ENCODE measurements at regions not wholly inside any gene's neighbourhood (a gene's known extent, or its start where the extent isn't known, plus 50 kb on each side); places are given as distances from the start of the nearest gene placed in this dataset.

DNA sequence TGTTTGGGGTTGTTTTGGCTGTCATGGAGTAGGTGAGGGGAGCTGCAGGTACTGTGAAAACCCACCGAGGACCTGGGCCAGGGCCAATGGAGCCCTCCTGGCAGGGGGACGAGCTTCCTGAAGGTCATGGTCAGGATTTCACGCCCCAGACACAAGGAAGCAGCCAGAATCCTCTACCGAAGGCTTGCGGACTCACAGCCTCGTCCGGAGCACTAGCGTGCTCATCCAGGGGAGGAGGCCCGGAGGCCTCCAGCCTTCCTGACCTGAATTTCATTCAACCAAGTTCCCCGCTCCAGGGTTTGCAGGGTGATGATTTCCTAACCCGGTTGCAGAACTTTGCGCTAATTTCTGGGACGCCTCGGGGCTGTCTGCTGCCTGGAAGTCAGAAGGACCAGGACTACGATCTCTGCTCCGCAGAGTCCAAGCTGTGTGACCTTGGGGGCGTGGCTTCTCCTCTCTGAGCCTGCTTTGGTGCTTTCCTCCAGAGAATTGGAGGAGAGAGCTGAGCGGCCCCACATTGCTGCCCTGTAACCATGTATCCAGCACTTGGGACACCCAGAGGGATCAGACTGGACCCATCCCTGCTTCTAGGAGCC is 56.2 kb upstream of the ADRA2C start:
- Histone ChIP-seq H3K4me3 (ENCODE audit: low read length) (no peak overlapping the region), H3K36me3 (ENCODE audit: insufficient read depth, low read length) (no peaks in the 10 kb centered on the region), H3K4me1 (ENCODE audit: insufficient read depth, low read length) (no peaks in the 10 kb centered on the region), H3K27me3 (ENCODE audit: control insufficient read depth in 1 of 2, insufficient read depth in 2 of 2, low read length in 2 of 2) (peaks cover 0 to 3% of the 10 kb centered on the region in 2 experiments), H3K9me3 (ENCODE audit: control insufficient read depth in 1 of 2, insufficient read depth in 1 of 2, low read length in 2 of 2) (peaks cover 0 to 18% of the 10 kb centered on the region in 2 experiments), H3K27ac (ENCODE audit: low read depth in 1 of 2, low read length in 2 of 2) (no peak overlapping the region)
- Mint-ChIP-seq H3K4me3 (no peak overlapping the region), H3K27me3 (peaks cover 15% of the 10 kb centered on the region), H3K9me3 (no peaks in the 10 kb centered on the region), H3K36me3 (ENCODE audit: low read depth) (no peaks in the 10 kb centered on the region), H3K4me1 (ENCODE audit: low read depth) (no peaks in the 10 kb centered on the region), H3K27ac (no peak overlapping the region)
- ChIA-PET POLR2A (no interaction called here), CTCF (no interaction called here)
- no peak for TF ChIP-seq CTCF (IDR thresholded peaks at IDR 0.05)
- no peak for ATAC-seq (ENCODE audit: poor library complexity)
- intact Hi-C loops (cut with DNase I, micrococcal nuclease), result no loop called here
- DNase-seq, result no peak

DNA sequence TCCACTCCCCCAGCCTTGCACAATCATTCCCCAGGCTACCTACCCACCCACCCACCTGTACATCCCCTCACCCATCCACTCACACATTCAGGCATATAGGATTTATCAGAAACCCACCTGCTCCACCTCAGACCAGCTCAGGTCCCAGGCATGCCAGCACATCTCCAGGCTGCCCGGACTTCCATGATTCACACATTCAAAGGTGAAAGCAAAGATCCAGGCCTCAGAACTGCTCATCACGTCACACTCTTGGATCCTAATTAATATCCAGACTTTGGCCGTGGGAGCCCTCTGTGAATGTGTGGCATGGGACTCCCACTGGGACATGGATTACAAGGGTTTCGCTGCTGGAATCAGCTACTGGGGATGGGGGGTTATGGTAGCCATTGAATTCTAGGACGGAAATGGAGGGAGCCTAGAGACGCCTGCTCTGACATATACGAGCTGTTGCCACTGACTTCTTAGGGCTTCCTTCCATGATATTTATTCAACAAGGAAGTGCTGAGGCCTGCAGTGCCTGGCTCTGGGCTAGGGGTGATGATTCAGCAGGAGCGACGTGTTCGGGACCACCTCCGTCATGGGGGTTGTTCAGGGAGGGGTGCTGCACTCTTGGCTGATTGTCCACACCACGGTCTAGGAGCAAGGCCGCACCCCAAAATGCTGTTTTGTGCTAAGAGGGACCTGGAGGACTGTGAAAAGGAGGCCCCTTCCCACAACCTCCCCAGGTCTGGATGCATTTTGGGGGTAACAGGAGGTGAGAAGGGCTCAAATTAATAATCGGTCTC is 56.9 kb upstream of the ADRA2C start:
- no peak overlapping the region for H3K27ac ChIP-seq (ENCODE audit: low read depth in 1 of 2, low read length in 2 of 2)
- DNase-seq, result no peak
- Mint-ChIP-seq H3K27me3 (peaks cover 15% of the 10 kb centered on the region), H3K9me3 (no peaks in the 10 kb centered on the region), H3K27ac (no peak overlapping the region), H3K4me3 (no peak overlapping the region), H3K36me3 (ENCODE audit: low read depth) (no peaks in the 10 kb centered on the region), H3K4me1 (ENCODE audit: low read depth) (no peaks in the 10 kb centered on the region)
- POLR2A ChIA-PET, result no interaction called here
- no peaks in the 10 kb centered on the region for H3K36me3 ChIP-seq (ENCODE audit: insufficient read depth, low read length)
- no peak overlapping the region for H3K4me3 ChIP-seq (ENCODE audit: low read length)
- ATAC-seq (ENCODE audit: poor library complexity), result no peak
- intact Hi-C loops (cut with DNase I, micrococcal nuclease), result no loop called here
- no peaks in the 10 kb centered on the region for H3K4me1 ChIP-seq (ENCODE audit: insufficient read depth, low read length)
- peaks cover 3% of the 10 kb centered on the region in 2 experiments for H3K27me3 ChIP-seq (ENCODE audit: control insufficient read depth in 1 of 2, insufficient read depth in 2 of 2, low read length in 2 of 2)
- H3K9me3 ChIP-seq (ENCODE audit: control insufficient read depth in 1 of 2, insufficient read depth in 1 of 2, low read length in 2 of 2), result peaks cover 0 to 18% of the 10 kb centered on the region in 2 experiments
- TF ChIP-seq CTCF (IDR thresholded peaks at IDR 0.05), result no peak
- CTCF ChIA-PET, result no interaction called here

DNA sequence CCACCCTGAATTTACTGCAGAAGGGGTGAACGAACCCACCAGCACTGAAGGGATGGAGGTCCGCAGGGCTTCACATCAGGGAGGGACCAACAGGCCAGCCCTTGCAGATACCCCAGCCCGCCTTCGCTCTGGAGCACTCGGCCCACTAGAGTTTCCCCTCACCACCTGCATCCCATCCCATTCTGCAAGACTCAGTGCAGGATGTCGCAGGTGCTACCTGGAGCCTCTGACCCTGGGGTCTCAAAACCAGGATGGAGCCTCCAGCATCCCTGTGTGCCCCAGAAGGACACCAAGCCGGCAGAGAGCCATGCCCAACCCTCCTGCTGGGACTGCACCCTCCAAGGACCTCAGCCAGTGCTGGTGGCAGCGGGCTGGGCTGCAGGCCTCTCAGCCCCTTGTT is 57.6 kb upstream of the ADRA2C start:
- H3K27ac ChIP-seq (ENCODE audit: low read depth in 1 of 2, low read length in 2 of 2), result no peak overlapping the region
- no peak for DNase-seq
- H3K4me3 Mint-ChIP-seq, result no peak overlapping the region
- peaks cover 0 to 13% of the 10 kb centered on the region in 2 experiments for H3K9me3 ChIP-seq (ENCODE audit: control insufficient read depth in 1 of 2, insufficient read depth in 1 of 2, low read length in 2 of 2)
- H3K4me3 ChIP-seq (ENCODE audit: low read length), result no peak overlapping the region
- intact Hi-C loops (cut with DNase I, micrococcal nuclease), result no loop called here
- H3K27me3 ChIP-seq (ENCODE audit: control insufficient read depth in 1 of 2, insufficient read depth in 2 of 2, low read length in 2 of 2), result peaks cover 3 to 6% of the 10 kb centered on the region in 2 experiments
- H3K27me3 Mint-ChIP-seq, result peaks cover 15% of the 10 kb centered on the region
- H3K4me1 ChIP-seq (ENCODE audit: insufficient read depth, low read length), result no peaks in the 10 kb centered on the region
- no peak overlapping the region for H3K27ac Mint-ChIP-seq
- ChIA-PET POLR2A (no interaction called here), CTCF (no interaction called here)
- ATAC-seq (ENCODE audit: poor library complexity), result no peak
- no peaks in the 10 kb centered on the region for H3K36me3 Mint-ChIP-seq (ENCODE audit: low read depth)
- no peaks in the 10 kb centered on the region for H3K4me1 Mint-ChIP-seq (ENCODE audit: low read depth)
- H3K36me3 ChIP-seq (ENCODE audit: insufficient read depth, low read length), result no peaks in the 10 kb centered on the region
- no peaks in the 10 kb centered on the region for H3K9me3 Mint-ChIP-seq
- no peak for TF ChIP-seq CTCF (IDR thresholded peaks at IDR 0.05)
